ENCODE measurements at regions not wholly inside any gene's neighbourhood (a gene's known extent, or its start where the extent isn't known, plus 50 kb on each side); places are given as distances from the start of the nearest gene placed in this dataset.

GRCh38 chr13:73997964-73998363 is 136.2 kb downstream of the KLF12 start:
- DNase-seq = no peak

DNA sequence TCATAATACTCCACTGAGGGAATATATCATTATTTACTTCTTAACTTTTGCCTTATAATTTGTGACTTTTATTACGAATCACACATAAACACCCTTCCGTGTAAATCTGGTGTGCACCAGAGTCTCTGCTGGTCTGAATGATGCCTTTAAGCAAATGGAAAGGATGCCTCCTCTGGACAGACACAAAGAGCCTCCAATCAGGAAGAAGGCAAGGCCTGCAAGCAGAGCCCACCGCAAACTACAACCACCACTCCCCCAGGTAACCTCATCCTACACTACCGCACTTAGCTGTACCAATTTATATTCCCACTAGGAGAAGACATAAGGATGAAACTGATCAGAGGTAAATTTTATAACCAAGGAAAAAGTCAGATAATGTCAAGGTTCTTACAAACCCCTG is 137.6 kb downstream of the KLF12 start:
- no peak for DNase-seq

DNA sequence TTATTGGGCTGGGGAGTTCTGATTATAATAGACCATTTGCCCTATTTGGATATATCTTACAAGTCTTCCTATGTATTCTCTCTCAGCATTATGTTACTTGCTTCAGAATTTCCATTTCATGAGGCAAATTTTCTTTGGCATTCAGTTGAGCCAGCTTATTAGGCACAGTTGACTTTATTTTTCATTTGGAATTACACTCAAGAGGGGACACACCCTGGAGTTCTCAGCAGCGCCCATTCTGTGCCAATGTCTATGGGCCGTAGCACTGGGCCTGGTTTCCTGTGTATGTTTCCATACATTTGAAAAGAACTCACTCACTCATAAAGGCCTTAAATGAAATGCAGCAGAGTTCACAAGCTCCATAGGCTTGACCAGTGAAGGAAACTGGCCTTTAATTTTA is 138.5 kb downstream of the KLF12 start:
- DNase-seq = no peak

GRCh38 chr13:73993661-73994060 is 140.5 kb downstream of the KLF12 start:
- peak; percentile 37 for DNase-seq

- DNase-seq = peak; percentile 79
These were observed 142.3 kb downstream of the KLF12 start for GRCh38 chr13:73991884-73992283.

DNA sequence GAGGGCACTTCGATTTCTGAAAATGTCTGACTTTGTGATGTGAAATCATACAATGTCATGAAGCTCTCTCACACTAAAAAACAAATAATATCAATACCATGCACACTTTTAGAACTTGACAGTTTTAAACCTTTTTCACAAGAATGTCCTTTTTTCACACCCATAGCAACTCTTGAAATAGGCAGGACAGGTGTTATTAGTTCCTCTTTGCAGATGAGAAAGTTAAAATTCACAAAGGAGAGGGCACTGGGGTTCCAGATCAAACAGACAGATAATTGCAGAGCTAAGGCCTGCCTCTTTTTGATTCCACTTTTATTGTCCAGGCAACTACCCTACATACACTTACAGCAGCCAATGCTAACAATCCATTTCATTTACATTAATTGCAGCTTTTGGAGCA is 142.8 kb downstream of the KLF12 start:
- DNase-seq = peak; percentile 43

GRCh38 chr13:73989244-73989843 is 144.9 kb downstream of the KLF12 start:
- peak; percentile 8 for DNase-seq

DNA sequence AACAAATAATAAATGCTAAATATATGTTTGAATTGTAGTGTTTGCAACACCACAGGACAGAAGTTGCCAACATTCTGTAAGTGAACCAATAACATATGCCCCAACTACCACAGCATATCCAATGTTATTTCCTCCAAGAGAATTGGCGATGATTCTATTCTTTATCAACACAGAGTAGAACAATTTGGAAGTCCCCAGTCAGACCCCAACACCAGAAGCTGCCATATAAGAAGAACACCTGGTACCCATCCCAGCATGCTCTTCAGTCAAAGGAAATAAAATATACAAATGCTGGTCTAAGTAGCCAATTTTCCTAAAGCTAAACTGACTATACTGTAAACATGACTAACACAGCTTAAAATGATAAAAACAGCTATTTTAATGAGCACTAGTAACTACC is 145.7 kb downstream of the KLF12 start:
- no peak for DNase-seq

DNA sequence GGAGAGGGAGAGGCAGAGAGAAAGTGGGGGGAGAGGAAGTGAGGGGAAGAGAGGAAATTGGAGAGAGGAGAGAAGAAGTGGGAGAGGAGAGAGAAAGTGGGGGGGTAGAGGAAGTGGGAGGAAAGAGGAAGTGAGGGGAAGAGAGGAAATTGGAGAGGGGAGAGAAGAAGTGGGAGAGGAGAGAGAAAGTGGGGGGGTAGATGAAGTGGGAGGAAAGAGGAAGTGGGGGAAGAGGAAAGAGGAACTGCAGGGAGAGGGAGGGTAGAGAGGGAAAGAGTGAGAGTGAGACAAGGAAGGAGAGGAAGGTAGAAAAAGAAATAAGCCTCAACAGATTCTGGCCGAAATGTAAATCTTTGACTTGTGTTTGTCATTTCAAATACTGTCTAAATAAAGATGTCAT is 146.6 kb downstream of the KLF12 start:
- DNase-seq = no peak

DNA sequence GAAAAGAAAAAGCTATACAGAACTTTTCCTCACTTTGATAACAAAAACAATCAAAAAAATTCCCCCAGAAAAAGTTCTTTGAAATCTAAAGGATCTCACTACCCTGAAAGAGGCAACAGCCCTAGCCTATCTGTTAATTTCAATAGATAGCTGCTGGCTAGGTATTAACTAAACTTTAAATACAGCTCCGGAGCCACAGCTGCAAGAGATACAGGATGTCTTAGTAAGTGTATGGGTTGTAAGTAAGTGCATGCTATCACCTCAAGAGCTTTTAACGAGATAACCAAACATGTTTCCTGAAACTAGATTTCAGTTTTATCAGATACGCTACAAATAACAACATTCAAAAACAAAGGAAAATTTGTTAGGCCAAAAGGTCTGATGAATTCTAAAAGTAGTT is 148.4 kb downstream of the KLF12 start:
- no peak for DNase-seq

- DNase-seq = peak; percentile 16
These were observed 149.1 kb downstream of the KLF12 start for GRCh38 chr13:73984949-73985691.

DNA sequence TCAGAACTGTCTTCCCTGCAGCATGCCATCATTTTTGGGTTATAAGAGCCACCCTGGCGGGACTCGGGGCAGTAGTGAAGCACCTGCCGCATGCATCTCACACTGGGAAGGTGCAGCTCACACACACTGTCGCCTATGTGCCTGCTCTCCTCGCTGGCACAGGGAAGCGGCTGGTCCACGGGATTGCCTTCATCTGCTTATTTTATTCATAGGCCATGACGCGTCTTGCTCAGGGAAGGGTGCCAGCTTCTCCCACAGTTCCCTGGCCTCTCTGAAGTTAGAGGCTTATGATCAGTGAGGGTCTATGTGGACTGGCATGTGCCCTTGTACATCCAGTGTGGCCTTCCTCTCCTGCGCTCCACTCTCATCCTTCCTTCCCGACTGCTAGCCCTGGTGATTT is 150.0 kb downstream of the KLF12 start:
- DNase-seq = no peak

GRCh38 chr13:73983109-73983508 is 151.1 kb downstream of the KLF12 start:
- no peak for DNase-seq

- DNase-seq = no peak
These were observed 152.6 kb downstream of the KLF12 start for GRCh38 chr13:73981595-73981994.

DNA sequence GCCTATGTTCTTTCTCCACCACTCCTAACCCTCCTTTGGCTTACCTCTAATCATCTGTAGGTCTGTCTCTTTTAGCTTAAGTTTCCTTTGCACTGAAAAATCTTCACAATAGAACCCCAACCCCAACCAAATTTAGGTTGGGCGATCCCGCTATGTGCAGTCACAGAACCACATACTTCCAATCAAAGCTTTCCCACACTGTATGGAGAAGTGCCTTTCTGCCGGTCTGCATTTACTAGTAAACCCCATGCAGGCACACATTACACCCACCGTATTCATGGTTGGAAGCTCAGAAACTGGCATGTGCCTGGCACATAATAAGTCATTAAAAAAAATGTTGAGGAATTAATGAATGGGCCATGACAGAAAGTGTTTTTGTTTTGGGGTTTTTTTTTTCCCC is 158.4 kb downstream of the KLF12 start:
- DNase-seq = no peak

DNA sequence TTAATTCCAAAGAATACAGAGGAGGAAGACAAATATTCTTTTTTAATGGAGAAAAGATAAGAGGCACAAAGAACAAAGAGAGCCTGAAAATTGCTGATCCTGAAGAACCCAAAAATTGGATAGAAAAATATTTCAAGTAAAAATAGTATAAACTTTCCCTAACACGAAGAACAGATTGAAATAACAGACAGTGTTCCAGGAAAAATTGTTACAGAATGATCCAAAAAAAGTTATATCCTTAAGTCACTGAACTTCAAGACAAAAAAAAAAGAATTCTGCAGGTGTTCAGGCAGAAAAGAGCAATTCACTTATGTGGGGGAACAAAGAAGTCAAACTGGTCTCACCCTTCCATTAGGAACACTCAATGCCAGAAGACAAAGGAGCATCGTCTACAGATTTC is 160.2 kb downstream of the KLF12 start:
- no peak for DNase-seq

GRCh38 chr13:73973156-73973555 is 161.0 kb downstream of the KLF12 start:
- no peak for DNase-seq

DNA sequence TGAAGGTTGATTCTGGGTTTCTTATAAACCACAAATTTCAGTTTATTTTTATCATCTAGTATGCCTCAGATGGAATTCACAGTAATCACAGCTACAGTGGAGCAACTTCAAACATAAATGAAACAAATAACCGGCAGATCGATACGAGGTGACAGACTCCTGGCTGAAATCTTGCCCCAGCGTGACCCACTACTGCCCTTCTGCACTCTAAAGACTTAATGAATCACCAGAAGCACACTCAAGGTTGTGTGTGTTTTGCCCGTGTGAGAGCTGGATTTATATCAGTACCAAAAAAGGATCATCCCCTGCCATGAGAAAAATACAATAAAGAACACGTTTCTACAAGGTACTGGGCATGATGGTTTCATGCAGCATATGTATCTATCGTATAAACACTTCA is 161.7 kb downstream of the KLF12 start:
- DNase-seq = no peak

- no peak for DNase-seq
These were observed 162.7 kb downstream of the KLF12 start for GRCh38 chr13:73971481-73971880.

GRCh38 chr13:73970421-73971055 is 163.7 kb downstream of the KLF12 start:
- DNase-seq = no peak

GRCh38 chr13:73967397-73968165 is 166.6 kb downstream of the KLF12 start:
- DNase-seq = no peak

DNA sequence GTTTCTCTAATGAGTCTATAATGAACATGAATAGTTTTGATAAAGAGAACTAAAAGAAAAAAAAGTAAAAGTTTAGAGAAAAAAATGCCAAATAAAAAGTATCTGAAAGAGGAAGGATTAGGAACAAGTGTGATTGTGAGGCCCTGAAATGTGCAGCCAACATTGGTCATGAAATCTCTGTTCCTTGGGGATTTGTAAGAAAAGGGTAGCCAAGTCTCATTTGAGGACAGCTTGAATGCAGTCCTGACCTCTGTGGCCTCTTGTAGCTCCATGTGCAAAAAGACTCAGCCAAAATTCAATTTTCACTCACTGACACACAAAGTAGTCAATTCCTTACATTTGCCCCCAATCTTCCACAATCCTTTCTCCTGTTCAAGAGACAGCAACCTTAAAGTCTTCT is 167.9 kb downstream of the KLF12 start:
- no peak for DNase-seq

DNA sequence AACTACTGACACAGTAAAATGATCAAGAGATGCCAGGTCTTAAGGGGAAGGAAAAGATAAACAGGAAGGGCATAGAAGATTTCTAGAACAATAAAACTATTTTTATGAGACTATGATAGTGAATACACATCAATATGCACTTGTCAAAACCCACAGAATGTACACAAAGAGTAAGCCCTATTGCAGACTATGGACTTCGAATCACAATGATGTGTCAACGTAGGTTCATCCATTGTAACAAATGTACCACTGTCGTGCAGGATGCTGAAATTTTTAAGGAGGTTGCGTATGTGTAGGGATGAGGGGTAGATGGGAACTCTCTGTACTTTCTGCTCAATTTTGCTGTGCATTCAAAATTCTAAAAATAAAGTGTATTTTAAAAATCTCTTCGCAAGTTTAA is 171.9 kb downstream of the KLF12 start:
- no peak for DNase-seq

- no peak for DNase-seq
These were observed 173.0 kb downstream of the KLF12 start for GRCh38 chr13:73961181-73961580.
